ENCODE measurements at regions not wholly inside any gene's neighbourhood (a gene's known extent, or its start where the extent isn't known, plus 50 kb on each side); places are given as distances from the start of the nearest gene placed in this dataset.

- Histone ChIP-seq H3K4me1 (ENCODE audit: control insufficient read depth in 1 of 2, insufficient read depth in 2 of 2, low read length in 2 of 2) (peaks cover 8 to 9% of the 10 kb centered on the region in 2 donors), H3K27me3 (ENCODE audit: control insufficient read depth in 2 of 2, insufficient read depth in 2 of 2, low read length in 2 of 2) (no peaks in the 10 kb centered on the region), H4K20me1 (ENCODE audit: insufficient read depth, low read length) (no peaks in the 10 kb centered on the region), H3K36me3 (replicated peaks in 1 of 2; ENCODE audit: control insufficient read depth in 1 of 2, insufficient read depth in 2 of 2, low read length in 2 of 2) (no peaks in the 10 kb centered on the region), H3K9ac (ENCODE audit: insufficient read depth, low read length, poor library complexity, severe bottlenecking) (no peak overlapping the region), H3K4me2 (replicated peaks; ENCODE audit: extremely low read depth, low read length, poor library complexity, severe bottlenecking) (no peak overlapping the region), H2AFZ (ENCODE audit: insufficient read depth, low read depth, low read length, poor library complexity, severe bottlenecking) (no peak overlapping the region), H3K9me3 (replicated peaks in 1 of 2; ENCODE audit: control insufficient read depth in 1 of 2, insufficient read depth in 1 of 2, low read length in 2 of 2) (no peaks in the 10 kb centered on the region), H3K79me2 (ENCODE audit: insufficient read depth, low read length) (no peaks in the 10 kb centered on the region), H3K27ac (ENCODE audit: low read depth in 1 of 2, low read length in 2 of 2) (no peak overlapping the region), H3K4me3 (replicated peaks in 1 of 3; ENCODE audit: low read depth in 2 of 3, low read length in 3 of 3) (no peak overlapping the region)
- no peak for DNase-seq
- intact Hi-C loops (cut with micrococcal nuclease) = no loop called here
- WGBS (ENCODE audit: insufficient coverage) = 70% methylated on average over 3 of the region's 7 CpGs
- H3K9me3 Mint-ChIP-seq = no peaks in the 10 kb centered on the region
- no peak for TF ChIP-seq CTCF (IDR thresholded peaks at IDR 0.05)
- no peak overlapping the region for H3K27ac Mint-ChIP-seq
- no peaks in the 10 kb centered on the region for H3K36me3 Mint-ChIP-seq
- peaks cover 0 to 2% (median 1%) of the 10 kb centered on the region in 3 donors for H3K27me3 Mint-ChIP-seq (ENCODE audit: low read depth in 3 of 3)
- no peak overlapping the region for H3K4me3 Mint-ChIP-seq
- peaks cover 20% of the 10 kb centered on the region for H3K4me1 Mint-ChIP-seq
Measured at GRCh38 chr12:62128175-62128975, 131.8 kb upstream of the USP15 start.

DNA sequence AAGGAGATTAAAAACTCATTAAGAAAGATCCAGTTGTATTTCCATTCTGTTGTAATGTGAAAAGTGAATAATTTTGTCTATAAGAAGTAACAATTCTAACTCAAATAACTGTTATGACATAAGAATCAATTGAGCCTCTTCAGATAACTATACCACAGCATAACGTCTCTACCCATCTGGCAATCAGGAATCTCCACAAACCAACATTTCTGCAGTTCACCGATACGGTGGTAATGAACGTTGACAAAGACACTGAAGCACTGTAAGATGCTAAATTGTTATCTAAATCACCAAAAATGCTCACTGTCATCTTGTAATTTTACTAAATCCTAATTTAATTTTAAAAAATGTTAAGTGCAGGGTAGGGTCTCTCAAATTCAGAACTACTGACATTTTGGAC, 130.9 kb upstream of the USP15 start:
- no peak overlapping the region for H3K27ac Mint-ChIP-seq
- no peaks in the 10 kb centered on the region for H3K79me2 ChIP-seq (ENCODE audit: insufficient read depth, low read length)
- no peaks in the 10 kb centered on the region for H3K9me3 ChIP-seq (replicated peaks in 1 of 2; ENCODE audit: control insufficient read depth in 1 of 2, insufficient read depth in 1 of 2, low read length in 2 of 2)
- H3K36me3 Mint-ChIP-seq = no peaks in the 10 kb centered on the region
- peaks cover 0 to 2% (median 0%) of the 10 kb centered on the region in 3 donors for H3K27me3 Mint-ChIP-seq (ENCODE audit: low read depth in 3 of 3)
- intact Hi-C loops (cut with micrococcal nuclease) = no loop called here
- H3K4me1 ChIP-seq (ENCODE audit: control insufficient read depth in 1 of 2, insufficient read depth in 2 of 2, low read length in 2 of 2) = peaks cover 8 to 9% of the 10 kb centered on the region in 2 donors
- no peak overlapping the region for H2AFZ ChIP-seq (ENCODE audit: insufficient read depth, low read depth, low read length, poor library complexity, severe bottlenecking)
- no peaks in the 10 kb centered on the region for H3K27me3 ChIP-seq (ENCODE audit: control insufficient read depth in 2 of 2, insufficient read depth in 2 of 2, low read length in 2 of 2)
- no peak for TF ChIP-seq CTCF (IDR thresholded peaks at IDR 0.05)
- H3K4me3 Mint-ChIP-seq = no peak overlapping the region
- no peak overlapping the region for H3K9ac ChIP-seq (ENCODE audit: insufficient read depth, low read length, poor library complexity, severe bottlenecking)
- no peaks in the 10 kb centered on the region for H4K20me1 ChIP-seq (ENCODE audit: insufficient read depth, low read length)
- H3K9me3 Mint-ChIP-seq = no peaks in the 10 kb centered on the region
- 17% methylated on average over 1 of the region's 4 CpGs for WGBS (ENCODE audit: insufficient coverage)
- H3K36me3 ChIP-seq (replicated peaks in 1 of 2; ENCODE audit: control insufficient read depth in 1 of 2, insufficient read depth in 2 of 2, low read length in 2 of 2) = no peaks in the 10 kb centered on the region
- no peak overlapping the region for H3K27ac ChIP-seq (ENCODE audit: low read depth in 1 of 2, low read length in 2 of 2)
- H3K4me3 ChIP-seq (replicated peaks in 1 of 3; ENCODE audit: low read depth in 2 of 3, low read length in 3 of 3) = no peak overlapping the region
- H3K4me2 ChIP-seq (replicated peaks; ENCODE audit: extremely low read depth, low read length, poor library complexity, severe bottlenecking) = no peak overlapping the region
- H3K4me1 Mint-ChIP-seq = peaks cover 14% of the 10 kb centered on the region
- DNase-seq = no peak

All from CD14-positive monocyte (primary cell).